Activated naive CD4-positive, alpha-beta T cell treated with anti-CD3 and anti-CD28 coated beads for 36 hours (primary cell): ENCODE measurements at regions not wholly inside any gene's neighbourhood (a gene's known extent, or its start where the extent isn't known, plus 50 kb on each side); places are given as distances from the start of the nearest gene placed in this dataset.

Experiments
- CTCF ChIA-PET: fragments of 350-600 bp; sonication (Branson Sonifier 250); formaldehyde crosslinking; loops from one replicate; lab custom pipeline; 2021; ENCODE audit warnings: antibody characterized with exemption; lab: Charles Lee
- DNase-seq: peaks from one replicate; pipeline ENCODE4 v3.0.0-alpha.2; 2020
- H3K27ac Mint-ChIP-seq: one replicate; pipeline ENCODE4 v1.8.0; 2021; ENCODE audit warnings: mild to moderate bottlenecking, mixed read lengths
- H3K27me3 Mint-ChIP-seq: one replicate; pipeline ENCODE4 v1.8.0; 2021; ENCODE audit warnings: low read depth, mixed read lengths
- H3K36me3 Mint-ChIP-seq: one replicate; pipeline ENCODE4 v1.8.0; 2021; ENCODE audit warnings: low read depth, mixed read lengths
- H3K4me1 Mint-ChIP-seq: one replicate; pipeline ENCODE4 v1.8.0; 2021; ENCODE audit warnings: low read depth, mixed read lengths
- H3K4me3 Mint-ChIP-seq: one replicate; pipeline ENCODE4 v1.8.0; 2021; ENCODE audit warnings: mild to moderate bottlenecking, moderate library complexity, mixed read lengths
- H3K9me3 Mint-ChIP-seq: one replicate; pipeline ENCODE4 v1.8.0; 2021; ENCODE audit warnings: mixed read lengths
- intact Hi-C: fragments of 100-400 bp; cut with micrococcal nuclease; formaldehyde crosslinking; loops from one replicate; pipeline ENCODE4 v1.15.1; 2023

DNA sequence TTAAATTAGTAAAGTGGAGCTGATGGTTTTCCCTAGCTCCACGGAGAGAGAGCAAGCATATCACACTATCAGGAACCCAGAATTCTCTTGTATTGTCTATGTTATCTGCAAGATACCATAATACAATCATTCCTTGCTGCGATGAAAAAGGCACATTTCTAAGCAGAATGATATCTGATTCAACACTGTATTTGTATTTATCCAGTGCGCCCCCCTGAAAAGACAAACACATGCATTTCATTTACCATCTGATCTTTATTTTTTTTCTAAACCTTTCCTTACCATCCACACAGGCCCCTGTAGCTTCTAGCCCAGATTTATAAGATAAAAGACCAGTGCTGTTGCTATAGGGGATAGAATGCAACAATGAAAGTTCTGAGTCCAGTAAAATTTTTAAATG, 420.6 kb downstream of the TDRD15 start:
- no peaks in the 10 kb centered on the region for H3K4me1 Mint-ChIP-seq
- no peaks in the 10 kb centered on the region for H3K27me3 Mint-ChIP-seq
- intact Hi-C loops = no loop called here

DNA sequence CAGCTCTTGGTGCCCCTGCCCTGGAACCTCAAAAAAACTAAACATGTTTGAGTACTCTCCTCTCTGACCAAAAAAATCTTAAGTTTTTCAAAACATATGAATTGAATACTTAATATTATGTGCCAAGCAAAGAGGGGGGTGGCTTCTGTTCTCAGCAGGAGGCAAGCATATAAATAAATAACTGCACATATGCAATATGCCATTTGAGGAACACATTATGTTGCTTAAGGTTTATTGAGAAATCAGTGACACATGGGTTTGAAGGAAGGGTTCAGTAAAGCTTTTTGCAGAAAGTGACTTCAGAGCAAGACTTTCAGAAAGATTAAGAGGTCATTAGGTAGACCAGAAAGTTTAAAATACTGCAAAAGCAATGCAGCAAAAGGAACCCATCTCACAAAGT, 429.2 kb downstream of the TDRD15 start:
- H3K4me1 Mint-ChIP-seq = no peaks in the 10 kb centered on the region

More for the DNA sequence above, 420.6 kb downstream of the TDRD15 start:
- Mint-ChIP-seq H3K36me3 (no peaks in the 10 kb centered on the region), H3K9me3 (peaks cover 2% of the 10 kb centered on the region), H3K27ac (no peak overlapping the region), H3K4me3 (no peak overlapping the region)
- no peak for DNase-seq
- CTCF ChIA-PET = interaction anchor here (0.6 kb wide), 1 partner anchor 105 kb away, joined by 3 read pairs; no protein-coding TSS in a partner anchor

DNA sequence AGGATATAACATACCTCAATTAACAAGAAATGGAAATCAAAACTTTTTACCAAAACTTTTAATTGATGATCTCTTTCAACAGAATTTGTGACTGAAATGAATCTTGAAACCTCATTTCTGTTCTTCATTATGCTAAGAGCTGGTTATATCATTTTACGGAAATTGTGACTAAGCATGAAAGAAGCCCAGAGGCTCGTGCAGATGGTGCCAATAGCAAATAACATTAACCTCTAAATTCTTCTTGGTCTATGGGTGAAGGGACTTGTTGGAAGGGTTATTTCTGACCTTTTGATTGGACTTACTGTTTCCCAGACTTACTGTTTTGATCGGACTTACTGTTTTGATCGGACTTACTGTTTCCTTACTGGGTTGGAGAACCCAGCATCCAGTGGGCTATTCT, 435.6 kb downstream of the TDRD15 start:
- no peaks in the 10 kb centered on the region for H3K27me3 Mint-ChIP-seq
- no peak overlapping the region for H3K27ac Mint-ChIP-seq
- CTCF ChIA-PET = no interaction called here
- no peak overlapping the region for H3K4me3 Mint-ChIP-seq
- no peaks in the 10 kb centered on the region for H3K4me1 Mint-ChIP-seq
- no peaks in the 10 kb centered on the region for H3K9me3 Mint-ChIP-seq
- intact Hi-C loops = no loop called here
- no peak for DNase-seq
- H3K36me3 Mint-ChIP-seq = no peaks in the 10 kb centered on the region

More for the DNA sequence above, 429.2 kb downstream of the TDRD15 start:
- no peaks in the 10 kb centered on the region for H3K27me3 Mint-ChIP-seq
- DNase-seq = no peak
- CTCF ChIA-PET = no interaction called here
- H3K9me3 Mint-ChIP-seq = peaks cover 2% of the 10 kb centered on the region
- intact Hi-C loops = no loop called here
- H3K4me3 Mint-ChIP-seq = no peak overlapping the region
- H3K36me3 Mint-ChIP-seq = no peaks in the 10 kb centered on the region
- no peak overlapping the region for H3K27ac Mint-ChIP-seq

DNA sequence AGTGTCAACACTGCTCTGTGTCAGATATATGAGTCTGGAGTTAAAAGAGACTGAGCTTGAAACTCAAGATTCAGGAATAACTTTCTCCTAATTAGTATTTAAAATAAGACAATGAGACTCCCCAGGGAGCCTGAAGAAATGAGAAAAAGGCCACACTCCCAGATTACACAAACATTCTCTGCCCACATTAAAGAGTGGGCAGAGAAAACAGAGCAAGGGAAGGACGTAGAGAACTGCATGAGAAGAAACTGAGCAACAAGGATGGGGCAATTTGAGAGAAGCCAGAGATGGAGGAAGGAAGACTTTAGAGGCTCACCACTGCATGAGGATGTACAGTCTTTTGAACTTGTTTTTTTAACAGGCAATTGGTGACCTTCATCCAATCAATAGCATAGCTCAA, 438.2 kb downstream of the TDRD15 start:
- Mint-ChIP-seq H3K9me3 (no peaks in the 10 kb centered on the region), H3K4me1 (no peaks in the 10 kb centered on the region), H3K36me3 (no peaks in the 10 kb centered on the region), H3K27me3 (no peaks in the 10 kb centered on the region), H3K4me3 (no peak overlapping the region), H3K27ac (no peak overlapping the region)
- CTCF ChIA-PET = no interaction called here
- no peak for DNase-seq
- intact Hi-C loops = no loop called here

DNA sequence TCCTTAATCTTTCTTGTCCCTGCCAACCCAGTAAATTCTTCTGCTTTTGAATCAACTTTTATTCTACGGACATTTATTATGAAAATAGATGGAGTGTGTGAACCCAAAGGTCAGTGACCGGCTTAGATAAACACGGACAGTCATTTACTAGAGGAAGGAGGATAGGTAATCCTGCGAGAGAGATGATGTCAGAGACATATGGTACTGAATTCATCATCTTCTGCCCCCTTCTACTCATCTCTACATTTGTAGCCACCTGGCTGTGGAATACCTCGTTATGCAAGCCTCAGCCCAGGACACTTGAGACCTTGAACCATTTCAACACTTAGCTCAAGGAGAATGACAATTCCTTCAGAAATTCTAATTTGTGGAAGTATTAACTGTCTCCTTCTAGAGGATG, 443.6 kb downstream of the TDRD15 start:
- no peaks in the 10 kb centered on the region for H3K36me3 Mint-ChIP-seq

DNA sequence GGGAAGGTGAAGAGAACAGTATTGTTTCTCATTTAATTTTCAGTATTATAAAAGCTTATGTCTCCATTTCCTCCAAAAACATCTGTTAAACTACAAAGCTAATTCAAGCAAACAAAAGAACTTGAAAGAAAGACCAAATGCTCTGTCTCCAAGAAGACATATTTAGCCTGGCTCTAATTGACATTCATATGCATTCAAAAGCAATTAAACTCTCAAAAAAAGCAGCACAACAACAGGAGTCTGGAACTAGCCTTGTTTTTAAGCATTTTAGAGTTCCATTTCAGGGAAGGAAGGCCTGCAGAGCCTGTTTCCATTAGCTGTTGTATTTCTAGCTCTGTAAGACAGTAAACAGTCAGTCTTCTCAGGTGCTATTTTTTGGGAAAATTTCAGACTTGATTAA, 447.9 kb downstream of the TDRD15 start:
- H3K27ac Mint-ChIP-seq = no peak overlapping the region
- intact Hi-C loops = no loop called here
- no peak for DNase-seq
- no peaks in the 10 kb centered on the region for H3K36me3 Mint-ChIP-seq
- no peak overlapping the region for H3K4me3 Mint-ChIP-seq
- H3K4me1 Mint-ChIP-seq = no peaks in the 10 kb centered on the region
- H3K9me3 Mint-ChIP-seq = peaks cover 17% of the 10 kb centered on the region
- CTCF ChIA-PET = no interaction called here
- H3K27me3 Mint-ChIP-seq = no peaks in the 10 kb centered on the region

More for the DNA sequence above, 443.6 kb downstream of the TDRD15 start:
- peaks cover 5% of the 10 kb centered on the region for H3K9me3 Mint-ChIP-seq
- DNase-seq = no peak
- intact Hi-C loops = no loop called here
- no peaks in the 10 kb centered on the region for H3K27me3 Mint-ChIP-seq
- H3K4me3 Mint-ChIP-seq = no peak overlapping the region
- CTCF ChIA-PET = no interaction called here
- H3K27ac Mint-ChIP-seq = no peak overlapping the region
- no peaks in the 10 kb centered on the region for H3K4me1 Mint-ChIP-seq

DNA sequence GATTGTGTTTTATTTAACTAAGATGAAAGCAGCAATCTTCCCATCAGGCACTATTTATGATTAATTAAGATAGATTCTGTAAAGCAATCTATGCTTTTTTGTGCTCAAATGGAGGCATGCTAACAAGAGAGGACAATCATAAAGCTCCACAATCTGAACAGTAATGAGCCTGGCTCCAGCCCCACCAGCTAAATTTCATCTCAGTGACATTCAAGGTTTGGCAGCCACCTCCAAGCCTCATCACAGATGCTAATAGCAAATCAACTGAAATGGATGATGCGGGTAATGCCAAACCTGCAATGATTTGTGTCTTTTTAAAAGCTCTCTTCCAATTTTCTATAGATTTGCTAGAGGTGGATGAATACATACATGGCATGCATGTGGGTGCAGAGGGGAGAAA, 456.6 kb downstream of the TDRD15 start:
- Mint-ChIP-seq H3K36me3 (no peaks in the 10 kb centered on the region), H3K27me3 (no peaks in the 10 kb centered on the region)
- intact Hi-C loops = no loop called here

DNA sequence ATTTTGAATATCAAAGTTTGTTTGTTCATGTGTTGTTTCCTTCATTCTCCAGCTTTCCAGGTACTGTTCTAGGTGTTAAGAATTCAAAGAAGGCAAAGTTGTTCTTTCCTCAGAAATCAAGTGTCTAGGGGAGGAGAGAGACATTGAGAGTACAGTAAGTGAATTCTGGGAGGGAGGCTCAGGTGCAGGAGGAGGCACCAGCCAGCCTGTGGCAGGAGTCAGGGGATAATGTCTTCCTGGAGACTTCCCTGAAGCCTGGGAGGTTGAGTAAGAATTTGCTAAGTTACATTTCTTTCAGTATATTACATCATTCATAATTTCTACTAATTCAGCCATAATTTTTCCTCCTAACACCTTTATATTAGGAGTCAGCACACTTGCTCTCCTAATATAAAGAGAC, 462.1 kb downstream of the TDRD15 start:
- CTCF ChIA-PET = no interaction called here
- no peak for DNase-seq
- intact Hi-C loops = no loop called here
- H3K36me3 Mint-ChIP-seq = no peaks in the 10 kb centered on the region
- H3K27ac Mint-ChIP-seq = no peak overlapping the region
- no peak overlapping the region for H3K4me3 Mint-ChIP-seq
- no peaks in the 10 kb centered on the region for H3K27me3 Mint-ChIP-seq
- H3K9me3 Mint-ChIP-seq = peaks cover 3% of the 10 kb centered on the region
- no peaks in the 10 kb centered on the region for H3K4me1 Mint-ChIP-seq

More for the DNA sequence above, 456.6 kb downstream of the TDRD15 start:
- Mint-ChIP-seq H3K27ac (no peak overlapping the region), H3K4me3 (no peak overlapping the region), H3K9me3 (peaks cover 6% of the 10 kb centered on the region), H3K4me1 (no peaks in the 10 kb centered on the region)
- DNase-seq = no peak
- CTCF ChIA-PET = no interaction called here

DNA sequence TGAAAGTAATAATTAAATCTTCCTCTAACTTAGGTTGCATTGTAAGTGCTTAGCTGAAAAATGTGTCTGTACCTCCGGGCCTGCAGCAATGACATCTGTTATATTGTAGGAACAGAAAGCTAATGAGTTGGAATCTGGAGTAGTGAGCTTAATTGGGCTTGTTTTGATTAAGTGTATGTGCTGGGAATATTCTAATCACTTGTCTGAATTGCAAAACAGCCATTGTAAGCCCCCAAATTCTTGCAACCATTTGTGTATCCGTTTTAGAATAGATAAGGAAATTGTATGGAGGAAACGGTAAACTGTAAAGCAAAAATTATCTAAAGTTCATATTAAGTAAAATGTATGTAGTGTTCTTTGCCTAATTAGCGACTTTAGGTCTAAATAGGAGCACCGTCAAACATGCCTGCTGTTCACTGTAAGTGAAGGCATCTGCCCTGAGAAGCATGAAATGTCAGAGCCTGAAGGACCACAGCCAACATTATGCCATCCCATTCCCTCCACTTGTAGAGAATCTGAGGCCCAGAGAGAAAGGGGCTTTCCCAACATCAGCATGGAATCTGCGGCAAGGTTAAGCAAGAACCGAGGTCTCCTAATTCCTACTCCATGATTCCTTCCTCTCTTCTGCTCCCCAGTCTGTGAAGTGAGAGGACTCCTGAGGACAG, 466.4 kb downstream of the TDRD15 start:
- Mint-ChIP-seq H3K27ac (no peak overlapping the region), H3K27me3 (no peaks in the 10 kb centered on the region), H3K9me3 (peaks cover 10% of the 10 kb centered on the region), H3K4me3 (no peak overlapping the region), H3K4me1 (no peaks in the 10 kb centered on the region), H3K36me3 (no peaks in the 10 kb centered on the region)
- no peak for DNase-seq
- CTCF ChIA-PET = no interaction called here
- intact Hi-C loops = no loop called here

DNA sequence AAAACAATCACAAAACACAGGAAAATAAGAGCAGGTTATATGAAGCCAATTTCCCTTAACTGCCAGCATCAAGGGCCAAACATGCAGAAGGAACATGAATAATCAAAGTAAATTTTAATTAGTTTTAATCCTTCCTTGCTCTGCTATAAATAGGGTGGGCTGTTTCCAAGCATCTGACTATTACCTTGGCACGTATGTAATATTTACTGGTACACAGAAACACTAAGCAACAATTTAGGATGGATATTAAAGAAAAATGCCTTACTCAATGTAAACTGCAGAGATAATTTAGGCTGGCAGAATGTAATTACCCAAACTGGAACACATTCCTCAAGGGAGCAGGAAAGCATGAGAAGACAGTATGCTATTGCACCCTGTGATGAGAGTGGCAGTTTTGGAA, 468.2 kb downstream of the TDRD15 start:
- intact Hi-C loops = no loop called here
- no peak overlapping the region for H3K4me3 Mint-ChIP-seq
- CTCF ChIA-PET = interaction anchor here (0.6 kb wide), 1 partner anchor 209 kb away, joined by 3 read pairs; no protein-coding TSS in a partner anchor
- H3K9me3 Mint-ChIP-seq = peaks cover 15% of the 10 kb centered on the region
- H3K36me3 Mint-ChIP-seq = no peaks in the 10 kb centered on the region
- no peak for DNase-seq
- no peaks in the 10 kb centered on the region for H3K27me3 Mint-ChIP-seq
- H3K27ac Mint-ChIP-seq = no peak overlapping the region
- no peaks in the 10 kb centered on the region for H3K4me1 Mint-ChIP-seq

DNA sequence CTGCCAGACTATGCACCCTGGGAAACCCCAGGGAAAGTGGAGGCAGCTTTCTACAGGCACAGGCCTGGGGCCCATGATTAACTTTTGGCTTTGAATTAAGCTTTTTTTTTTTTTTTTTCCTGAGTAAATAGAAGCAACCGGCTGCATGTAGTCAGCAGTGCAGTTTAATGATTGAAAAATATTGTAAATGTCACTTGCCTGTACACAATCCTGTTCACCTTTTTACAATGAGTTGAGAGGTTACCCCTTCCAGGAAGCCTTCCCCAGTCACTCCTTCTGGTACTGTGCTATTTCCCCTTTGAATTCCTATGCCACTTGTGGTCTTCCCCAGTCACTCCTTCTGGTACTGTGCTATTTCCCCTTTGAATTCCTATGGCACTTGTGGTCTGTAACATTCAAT, 475.6 kb downstream of the TDRD15 start:
- Mint-ChIP-seq H3K9me3 (peaks cover 10% of the 10 kb centered on the region), H3K27me3 (no peaks in the 10 kb centered on the region), H3K4me3 (no peak overlapping the region), H3K27ac (no peak overlapping the region), H3K36me3 (no peaks in the 10 kb centered on the region), H3K4me1 (no peaks in the 10 kb centered on the region)
- no peak for DNase-seq
- intact Hi-C loops = no loop called here
- CTCF ChIA-PET = interaction anchor here (0.6 kb wide), 1 partner anchor 101 kb away, joined by 4 read pairs; no protein-coding TSS in a partner anchor

DNA sequence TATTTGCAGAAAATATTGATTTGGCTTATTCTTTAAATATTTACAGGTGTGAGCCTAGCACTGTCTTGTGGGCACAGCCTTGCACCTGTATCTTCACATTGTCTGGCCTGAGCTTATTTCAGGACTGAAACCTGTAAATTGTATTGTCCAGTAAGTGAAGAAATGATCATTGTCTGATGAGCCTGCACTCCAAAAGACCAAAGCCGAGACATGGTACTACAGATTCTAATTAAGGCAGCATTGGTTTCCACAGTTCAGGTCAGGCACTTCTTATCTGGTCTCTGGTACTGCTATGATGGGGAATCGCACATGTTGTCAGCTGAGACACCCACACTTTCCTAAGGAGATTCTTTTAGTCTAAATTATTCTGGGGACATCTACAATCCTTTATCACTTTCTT, 479.0 kb downstream of the TDRD15 start:
- H3K4me1 Mint-ChIP-seq = no peaks in the 10 kb centered on the region
- H3K27ac Mint-ChIP-seq = no peak overlapping the region
- no peak for DNase-seq
- CTCF ChIA-PET = no interaction called here
- H3K4me3 Mint-ChIP-seq = no peak overlapping the region
- no peaks in the 10 kb centered on the region for H3K9me3 Mint-ChIP-seq
- no peaks in the 10 kb centered on the region for H3K27me3 Mint-ChIP-seq
- H3K36me3 Mint-ChIP-seq = no peaks in the 10 kb centered on the region
- intact Hi-C loops = no loop called here

DNA sequence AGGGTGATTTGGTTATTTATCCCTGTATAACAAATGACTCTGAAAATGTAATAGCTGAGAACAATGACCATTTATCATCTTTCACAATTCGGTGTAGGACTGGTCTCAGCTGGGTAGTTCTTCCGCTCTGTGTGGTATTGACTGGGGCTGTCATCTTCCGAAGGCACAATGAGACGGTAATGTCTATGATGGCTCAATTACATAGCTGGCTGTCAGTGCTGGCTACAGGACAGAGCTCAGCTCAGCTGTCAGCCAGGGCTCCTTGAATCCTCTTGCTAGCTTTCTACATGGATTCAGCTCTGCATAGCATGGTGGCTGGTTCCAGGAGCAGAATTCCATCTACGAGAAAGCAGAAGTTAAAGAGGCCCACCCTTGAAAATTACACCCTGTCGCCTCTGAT, 483.8 kb downstream of the TDRD15 start:
- Mint-ChIP-seq H3K27ac (no peak overlapping the region), H3K4me3 (no peak overlapping the region), H3K4me1 (no peaks in the 10 kb centered on the region), H3K9me3 (peaks cover 10% of the 10 kb centered on the region), H3K27me3 (no peaks in the 10 kb centered on the region), H3K36me3 (no peaks in the 10 kb centered on the region)
- intact Hi-C loops = no loop called here
- CTCF ChIA-PET = no interaction called here
- no peak for DNase-seq
